Activated naive CD4-positive, alpha-beta T cell treated with anti-CD3 and anti-CD28 coated beads, Interleukin-2, amount 10 ng/mL, durations not matched to agents 7 days and 5 days (primary cell): ENCODE measurements at regions not wholly inside any gene's neighbourhood (a gene's known extent, or its start where the extent isn't known, plus 50 kb on each side); places are given as distances from the start of the nearest gene placed in this dataset.

Experiments used
- CTCF ChIA-PET: fragments of 350-600 bp; sonication (Branson Sonifier 250); formaldehyde crosslinking; loops from one replicate; lab custom pipeline; 2021; ENCODE audit warnings: antibody characterized with exemption; lab: Charles Lee
- DNase-seq: peaks from one replicate; pipeline ENCODE4 v3.0.0-alpha.2; 2020
- H3K27ac Mint-ChIP-seq: one replicate; pipeline ENCODE4 v1.8.0; 2021; ENCODE audit warnings: mild to moderate bottlenecking, moderate library complexity, mixed read lengths
- H3K27me3 Mint-ChIP-seq: one replicate; pipeline ENCODE4 v1.8.0; 2021; ENCODE audit warnings: mild to moderate bottlenecking, mixed read lengths
- H3K36me3 Mint-ChIP-seq: one replicate; pipeline ENCODE4 v1.8.0; 2021; ENCODE audit warnings: mixed read lengths
- H3K4me1 Mint-ChIP-seq: one replicate; pipeline ENCODE4 v1.8.0; 2021; ENCODE audit warnings: mixed read lengths
- H3K4me3 Mint-ChIP-seq: one replicate; pipeline ENCODE4 v1.8.0; 2021; ENCODE audit warnings: mild to moderate bottlenecking, moderate library complexity, mixed read lengths
- H3K9me3 Mint-ChIP-seq: one replicate; pipeline ENCODE4 v1.8.0; 2021; ENCODE audit warnings: mixed read lengths

DNA sequence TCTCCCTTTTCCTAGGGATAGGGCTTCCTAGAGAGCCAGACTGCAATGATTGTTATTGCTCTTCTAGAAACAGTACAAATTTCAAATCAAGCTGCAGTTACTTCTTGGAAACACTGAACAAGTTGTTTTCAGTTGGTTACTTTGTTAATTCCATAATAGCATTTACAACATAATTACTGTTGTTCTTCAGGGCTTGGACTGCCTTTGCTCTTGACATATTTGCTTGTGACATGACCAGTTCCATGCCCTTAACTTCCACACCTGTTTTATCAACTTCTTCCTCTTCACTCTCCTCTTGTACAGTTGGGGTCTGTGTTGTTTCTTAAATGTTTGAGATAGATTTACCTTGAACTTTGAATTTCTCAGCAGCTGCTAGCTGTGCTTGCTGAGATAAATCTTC lies 104.4 kb downstream of the SEC23IP start:
- no peak overlapping the region for H3K27ac Mint-ChIP-seq
- H3K36me3 Mint-ChIP-seq: no peaks in the 10 kb centered on the region
- no peaks in the 10 kb centered on the region for H3K4me1 Mint-ChIP-seq
- peaks cover 4% of the 10 kb centered on the region for H3K27me3 Mint-ChIP-seq
- no peak for DNase-seq
- CTCF ChIA-PET: no interaction called here
- H3K4me3 Mint-ChIP-seq: no peak overlapping the region
- peaks cover 7% of the 10 kb centered on the region for H3K9me3 Mint-ChIP-seq

DNA sequence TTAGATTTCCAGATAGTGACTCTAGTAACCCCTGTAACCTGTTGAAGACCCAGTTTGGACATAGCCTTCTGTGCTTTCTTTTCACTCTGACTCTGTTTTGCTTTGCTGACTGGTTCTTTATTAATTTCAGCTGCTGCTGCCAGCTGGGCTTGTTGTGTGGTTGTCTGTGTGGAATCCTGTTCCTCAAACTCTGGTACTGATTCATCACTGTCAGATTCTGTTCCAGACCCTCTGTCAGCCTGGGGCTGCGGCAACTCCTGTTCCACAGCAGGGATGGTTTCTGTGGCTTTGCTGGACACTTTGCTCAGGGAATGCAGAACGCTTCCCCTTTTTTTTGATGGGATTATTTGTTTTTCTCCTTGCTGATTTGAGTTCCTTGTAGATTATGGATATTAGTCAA lies 104.9 kb downstream of the SEC23IP start:
- H3K36me3 Mint-ChIP-seq: no peaks in the 10 kb centered on the region
- H3K9me3 Mint-ChIP-seq: peaks cover 7% of the 10 kb centered on the region
- no peak overlapping the region for H3K4me3 Mint-ChIP-seq
- no peak for DNase-seq
- CTCF ChIA-PET: no interaction called here
- H3K27ac Mint-ChIP-seq: no peak overlapping the region
- peaks cover 4% of the 10 kb centered on the region for H3K27me3 Mint-ChIP-seq
- no peaks in the 10 kb centered on the region for H3K4me1 Mint-ChIP-seq

DNA sequence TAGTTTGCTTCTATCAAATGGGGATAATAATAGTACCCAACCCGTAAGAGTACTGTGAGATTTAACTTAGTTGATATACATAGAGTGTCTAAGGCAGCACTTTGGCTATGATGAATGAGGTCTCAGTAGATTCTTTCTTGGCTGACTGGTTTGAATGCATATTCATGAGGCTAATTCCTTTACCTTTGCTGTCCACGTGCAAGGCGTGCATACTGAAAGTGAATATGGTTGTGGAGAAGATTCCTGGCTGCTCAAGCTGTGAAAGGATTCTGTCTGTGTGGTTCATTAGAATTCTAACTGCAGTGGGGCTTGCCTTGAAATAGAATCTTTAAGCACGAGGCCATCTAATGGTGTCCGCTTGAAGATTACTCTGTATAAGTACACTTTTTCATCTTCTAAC lies 110.3 kb downstream of the SEC23IP start:
- Mint-ChIP-seq H3K9me3 (no peaks in the 10 kb centered on the region), H3K36me3 (no peaks in the 10 kb centered on the region), H3K4me1 (no peaks in the 10 kb centered on the region), H3K27ac (no peak overlapping the region), H3K4me3 (no peak overlapping the region), H3K27me3 (peaks cover 5% of the 10 kb centered on the region)
- DNase-seq: no peak
- CTCF ChIA-PET: no interaction called here

DNA sequence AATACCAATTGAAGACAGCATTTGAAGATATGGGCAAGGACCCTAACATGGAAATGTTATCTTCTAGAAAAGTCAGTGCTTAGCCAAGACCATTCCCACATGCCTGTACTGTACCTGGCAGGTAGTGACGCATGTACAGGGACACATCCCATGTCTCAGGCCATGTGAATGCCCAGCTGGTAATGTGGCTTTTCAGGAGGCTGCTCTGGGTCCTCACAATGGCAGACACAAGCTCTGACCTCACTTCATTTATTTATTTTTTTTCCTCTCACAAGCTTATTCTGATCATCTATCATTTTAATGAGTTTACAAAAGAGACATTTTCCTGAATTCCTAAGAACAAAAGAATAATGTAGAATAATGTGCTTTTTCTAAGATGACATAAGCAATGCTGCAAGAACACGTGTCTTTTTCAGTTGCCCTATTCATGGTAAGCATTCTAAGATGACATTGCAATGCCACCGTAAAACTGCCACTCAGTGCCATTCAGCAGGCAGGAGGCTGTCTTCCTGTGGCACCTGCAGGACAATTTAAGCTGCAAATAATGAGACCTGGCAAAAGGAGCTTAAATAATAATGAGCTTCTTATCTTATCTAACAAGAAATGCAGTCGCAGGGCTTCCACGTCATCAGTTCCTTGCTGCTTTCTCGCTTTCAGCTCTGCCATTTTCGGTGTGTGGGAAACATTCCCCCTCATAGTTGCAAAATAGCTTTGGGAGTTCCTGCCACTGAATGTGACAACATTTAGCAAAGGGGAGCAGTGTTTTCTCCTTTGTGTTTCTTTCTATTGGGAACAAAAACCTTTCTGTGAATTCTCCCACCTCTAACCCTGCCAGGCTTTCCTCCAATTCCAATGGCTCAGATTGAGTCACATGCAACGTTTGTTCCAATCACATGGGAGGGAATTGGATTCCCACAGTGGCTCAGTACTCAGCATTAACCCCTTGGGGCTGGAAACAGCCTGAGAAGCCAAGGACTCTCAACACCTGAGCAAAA lies 113.0 kb downstream of the SEC23IP start:
- Mint-ChIP-seq H3K27ac (no peak overlapping the region), H3K36me3 (no peaks in the 10 kb centered on the region)
- CTCF ChIA-PET: no interaction called here

DNA sequence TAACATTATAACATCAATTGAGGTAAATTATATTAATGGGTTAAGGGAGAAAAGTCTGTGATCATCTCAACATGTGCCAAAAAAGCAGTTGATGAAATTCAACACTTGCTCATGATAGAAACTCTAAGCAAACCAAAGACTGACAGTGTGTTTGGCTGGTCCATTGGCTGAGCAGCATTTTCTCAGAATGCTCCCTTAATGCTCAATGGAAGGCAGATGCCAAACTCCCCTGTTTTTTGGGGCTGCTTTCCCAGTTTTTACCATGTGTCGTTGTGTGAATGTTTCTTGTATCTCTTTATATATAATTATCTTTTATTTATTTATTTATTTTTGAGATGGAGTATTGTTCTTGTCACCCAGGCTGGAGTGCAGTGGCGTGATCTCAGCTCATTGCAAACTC lies 114.7 kb downstream of the SEC23IP start:
- H3K9me3 Mint-ChIP-seq: no peaks in the 10 kb centered on the region
- no peaks in the 10 kb centered on the region for H3K36me3 Mint-ChIP-seq
- no peak overlapping the region for H3K27ac Mint-ChIP-seq
- no peaks in the 10 kb centered on the region for H3K4me1 Mint-ChIP-seq
- H3K4me3 Mint-ChIP-seq: no peak overlapping the region
- CTCF ChIA-PET: no interaction called here
- DNase-seq: no peak
- peaks cover 31% of the 10 kb centered on the region for H3K27me3 Mint-ChIP-seq

More for the DNA sequence above, 113.0 kb downstream of the SEC23IP start:
- Mint-ChIP-seq H3K27me3 (peaks cover 18% of the 10 kb centered on the region), H3K4me3 (no peak overlapping the region), H3K4me1 (no peaks in the 10 kb centered on the region), H3K9me3 (no peaks in the 10 kb centered on the region)
- no peak for DNase-seq

DNA sequence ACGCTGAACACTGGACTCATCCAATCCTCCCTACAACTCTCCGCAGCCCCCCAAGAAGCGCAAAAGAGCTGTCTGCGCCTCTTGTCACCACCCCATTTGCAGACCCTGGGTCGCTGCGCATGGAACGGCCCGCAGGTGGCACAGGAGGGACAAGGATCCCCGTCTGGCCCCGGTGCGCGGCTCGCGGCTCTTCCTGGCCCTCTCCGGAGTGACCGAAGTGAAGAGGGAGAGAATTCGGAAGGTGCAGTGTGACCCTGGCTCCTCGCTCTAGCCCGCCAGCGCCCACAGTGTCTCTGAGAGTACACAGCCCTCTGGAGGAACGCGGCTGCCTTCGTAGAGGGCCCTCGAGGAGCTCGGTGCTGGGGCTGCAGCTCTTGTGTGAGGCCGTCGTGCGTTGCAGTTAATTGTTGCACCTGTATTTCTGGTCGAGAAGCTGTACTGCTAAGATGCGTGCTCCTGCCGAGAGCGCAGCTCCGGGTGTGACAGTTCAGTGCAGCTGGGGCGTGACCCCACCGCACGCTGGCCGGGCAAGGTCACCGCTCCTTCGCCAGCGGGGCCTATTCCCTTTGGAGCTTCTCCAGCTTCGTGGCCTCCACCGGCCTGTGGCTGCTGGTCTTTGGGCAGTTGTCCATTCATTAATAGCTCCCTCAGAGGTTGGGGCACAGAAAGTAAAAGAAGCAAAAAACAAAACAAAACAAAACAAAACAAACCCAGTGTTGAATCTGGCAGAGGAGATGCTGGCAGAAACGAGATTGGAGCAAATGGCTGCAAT lies 119.0 kb downstream of the SEC23IP start:
- Mint-ChIP-seq H3K27ac (no peak overlapping the region), H3K4me3 (no peak overlapping the region), H3K36me3 (no peaks in the 10 kb centered on the region), H3K9me3 (no peaks in the 10 kb centered on the region), H3K4me1 (no peaks in the 10 kb centered on the region), H3K27me3 (peaks cover 38% of the 10 kb centered on the region)
- CTCF ChIA-PET: interaction anchor here (1.0 kb wide), 1 partner anchor 19 kb away, joined by 4 read pairs; no protein-coding TSS in a partner anchor
- no peak for DNase-seq

DNA sequence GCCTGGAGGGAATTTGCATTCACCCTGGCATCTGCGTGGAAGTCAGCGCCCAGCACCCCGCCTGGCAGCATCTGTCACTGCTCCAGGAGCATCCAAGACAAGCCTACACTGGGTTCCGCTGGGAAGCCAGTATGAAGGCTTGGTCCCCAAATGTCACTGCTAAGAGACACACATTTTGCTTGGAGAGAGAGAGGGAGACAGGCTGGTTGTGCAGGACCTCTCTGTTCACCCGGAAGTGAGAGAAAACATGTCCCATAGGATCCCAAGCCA lies 119.5 kb downstream of the SEC23IP start:
- no peaks in the 10 kb centered on the region for H3K4me1 Mint-ChIP-seq
- no peak overlapping the region for H3K4me3 Mint-ChIP-seq
- H3K27me3 Mint-ChIP-seq: peaks cover 38% of the 10 kb centered on the region
- CTCF ChIA-PET: no interaction called here
- no peak overlapping the region for H3K27ac Mint-ChIP-seq
- H3K9me3 Mint-ChIP-seq: no peaks in the 10 kb centered on the region
- DNase-seq: no peak
- H3K36me3 Mint-ChIP-seq: no peaks in the 10 kb centered on the region

DNA sequence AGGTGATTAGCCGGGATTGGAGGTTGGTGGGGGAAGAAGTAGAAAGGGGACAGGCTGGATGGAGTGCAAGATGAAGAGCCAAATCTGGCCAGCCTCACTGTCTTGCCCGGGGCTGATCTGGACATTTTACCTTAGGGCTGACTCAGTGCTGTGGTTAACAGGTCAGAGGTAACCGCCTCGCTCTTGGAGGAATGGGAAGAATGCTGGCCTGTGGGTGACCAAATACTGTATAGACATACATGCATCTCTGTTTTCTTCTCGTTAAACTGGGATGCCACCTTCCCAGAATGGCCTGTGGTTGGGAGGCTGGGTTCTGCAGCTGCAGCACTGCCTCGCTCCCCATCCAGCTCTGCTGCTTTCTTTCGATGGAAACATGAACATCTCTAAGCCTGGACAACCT lies 120.0 kb downstream of the SEC23IP start:
- H3K27me3 Mint-ChIP-seq: peaks cover 38% of the 10 kb centered on the region
- no peaks in the 10 kb centered on the region for H3K4me1 Mint-ChIP-seq
- CTCF ChIA-PET: no interaction called here
- H3K27ac Mint-ChIP-seq: no peak overlapping the region
- H3K9me3 Mint-ChIP-seq: no peaks in the 10 kb centered on the region
- no peaks in the 10 kb centered on the region for H3K36me3 Mint-ChIP-seq
- no peak for DNase-seq
- H3K4me3 Mint-ChIP-seq: no peak overlapping the region

DNA sequence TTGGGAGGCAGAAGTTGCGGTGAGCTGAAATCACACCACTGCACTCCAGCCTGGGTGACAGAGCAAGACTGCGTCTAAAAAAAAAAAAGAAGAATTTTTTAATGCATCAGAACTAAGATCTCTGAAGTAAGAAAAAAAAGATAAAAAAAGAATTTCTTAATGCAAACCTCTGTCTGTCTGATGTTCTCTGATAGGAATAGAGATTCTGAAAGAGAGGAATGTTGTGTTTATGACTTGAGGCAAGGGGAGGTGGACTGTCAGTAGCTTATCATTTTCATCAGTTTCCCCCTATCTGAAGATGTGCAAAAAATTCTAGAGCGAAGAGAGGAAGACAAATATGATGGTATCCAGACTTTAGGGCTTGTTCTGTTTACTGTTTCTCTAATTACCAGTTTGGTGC lies 121.5 kb downstream of the SEC23IP start:
- H3K27me3 Mint-ChIP-seq: peaks cover 35% of the 10 kb centered on the region
- H3K27ac Mint-ChIP-seq: no peak overlapping the region
- no peak for DNase-seq
- no peaks in the 10 kb centered on the region for H3K4me1 Mint-ChIP-seq
- no peak overlapping the region for H3K4me3 Mint-ChIP-seq
- no peaks in the 10 kb centered on the region for H3K9me3 Mint-ChIP-seq
- CTCF ChIA-PET: no interaction called here
- H3K36me3 Mint-ChIP-seq: no peaks in the 10 kb centered on the region

DNA sequence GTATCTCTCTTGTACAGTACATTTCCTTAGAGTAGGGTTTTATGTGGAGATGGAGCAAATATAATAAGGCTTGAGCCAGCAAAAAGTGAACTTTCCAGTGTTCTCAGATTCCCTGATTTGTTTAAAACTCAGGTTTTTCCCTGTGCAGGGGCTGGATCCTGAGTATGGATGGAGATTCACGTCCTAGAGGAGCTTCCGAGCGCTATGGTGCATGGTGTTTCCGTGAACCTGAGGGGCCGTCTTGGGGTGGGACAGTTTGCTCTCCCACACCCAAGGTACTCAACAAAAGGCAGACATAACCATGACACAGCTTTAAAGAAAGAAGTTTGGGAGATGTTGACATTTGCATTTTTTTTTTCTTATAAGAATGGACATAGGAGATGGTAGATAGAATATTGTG lies 122.5 kb downstream of the SEC23IP start:
- Mint-ChIP-seq H3K4me1 (no peaks in the 10 kb centered on the region), H3K27me3 (peaks cover 25% of the 10 kb centered on the region), H3K27ac (no peak overlapping the region), H3K4me3 (no peak overlapping the region), H3K36me3 (no peaks in the 10 kb centered on the region), H3K9me3 (no peaks in the 10 kb centered on the region)
- CTCF ChIA-PET: no interaction called here
- DNase-seq: no peak

DNA sequence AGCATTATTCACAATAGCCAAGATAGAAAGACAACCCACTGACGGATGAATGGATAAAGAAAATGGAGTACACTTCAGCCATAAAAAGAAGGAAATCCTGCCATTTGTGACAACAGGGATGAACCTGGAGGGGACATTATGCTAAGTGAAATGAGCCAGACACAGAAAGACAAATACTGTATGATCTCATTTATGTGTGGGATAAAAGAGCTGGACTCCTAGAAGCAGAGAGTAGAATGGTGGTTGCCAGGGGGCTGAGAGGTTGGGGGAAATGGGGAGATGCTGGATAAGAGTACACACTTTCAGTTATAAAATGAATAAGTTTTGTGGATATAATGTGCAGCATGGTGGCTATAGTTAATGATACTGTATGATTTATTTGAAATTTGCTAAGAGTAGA lies 124.4 kb downstream of the SEC23IP start:
- H3K27ac Mint-ChIP-seq: no peak overlapping the region
- H3K4me3 Mint-ChIP-seq: no peak overlapping the region
- DNase-seq: no peak
- CTCF ChIA-PET: no interaction called here
- H3K9me3 Mint-ChIP-seq: no peaks in the 10 kb centered on the region
- no peaks in the 10 kb centered on the region for H3K4me1 Mint-ChIP-seq
- no peaks in the 10 kb centered on the region for H3K36me3 Mint-ChIP-seq
- peaks cover 16% of the 10 kb centered on the region for H3K27me3 Mint-ChIP-seq

DNA sequence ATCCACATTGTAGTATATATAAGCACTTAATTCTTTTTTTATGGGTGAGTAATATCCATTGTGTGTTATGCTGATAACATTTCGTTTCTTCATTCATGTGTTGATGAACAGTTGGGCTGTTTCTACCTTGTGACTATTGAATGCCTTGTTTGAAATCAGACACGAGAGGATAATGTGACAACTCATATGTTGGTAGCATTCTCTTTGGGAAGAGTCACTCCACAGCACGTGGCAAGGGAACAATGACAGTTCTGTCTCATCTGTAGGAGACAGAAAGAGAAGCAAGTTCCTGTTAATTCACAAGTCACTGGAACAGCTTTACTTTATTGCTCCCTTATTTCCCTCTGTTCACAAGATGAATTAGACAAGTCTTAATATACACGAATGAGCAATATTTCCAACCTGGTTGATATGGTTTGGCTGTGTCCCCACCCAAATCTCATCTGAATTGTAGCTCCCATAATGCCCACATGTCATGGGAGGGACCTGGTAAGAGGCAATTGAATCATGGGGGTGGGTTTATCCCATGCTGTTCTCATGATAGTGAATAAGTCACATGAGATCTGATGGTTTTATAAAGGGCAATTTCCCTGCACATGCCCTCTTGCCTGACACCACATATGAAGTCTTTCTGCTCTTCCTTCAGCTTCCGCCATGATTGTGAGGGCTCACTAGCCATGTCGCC lies 125.3 kb downstream of the SEC23IP start:
- no peak for DNase-seq
- no peaks in the 10 kb centered on the region for H3K36me3 Mint-ChIP-seq
- no peak overlapping the region for H3K4me3 Mint-ChIP-seq
- H3K4me1 Mint-ChIP-seq: no peaks in the 10 kb centered on the region
- peaks cover 11% of the 10 kb centered on the region for H3K27me3 Mint-ChIP-seq
- H3K9me3 Mint-ChIP-seq: no peaks in the 10 kb centered on the region
- CTCF ChIA-PET: no interaction called here
- no peak overlapping the region for H3K27ac Mint-ChIP-seq

DNA sequence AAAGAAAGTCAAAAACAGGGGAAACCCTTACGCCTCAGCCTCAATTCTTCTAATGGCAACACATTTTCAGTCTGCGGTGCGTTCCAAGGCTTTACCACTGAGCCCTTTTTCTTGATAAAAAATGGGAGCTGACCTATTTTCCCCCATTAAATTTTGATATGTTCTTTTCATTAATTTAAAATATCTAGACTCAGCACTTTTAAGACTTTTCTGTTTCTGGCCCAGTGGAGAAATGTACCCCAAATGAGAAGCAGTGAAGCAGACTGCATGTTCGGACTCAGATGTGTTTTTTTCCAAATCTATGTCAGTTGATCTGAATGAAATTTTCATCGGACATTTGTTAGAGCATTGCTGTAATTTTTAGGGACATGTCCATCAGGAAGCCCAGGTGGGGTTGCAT lies 126.2 kb downstream of the SEC23IP start:
- Mint-ChIP-seq H3K4me3 (no peak overlapping the region), H3K27ac (no peak overlapping the region), H3K9me3 (no peaks in the 10 kb centered on the region), H3K4me1 (no peaks in the 10 kb centered on the region), H3K36me3 (no peaks in the 10 kb centered on the region), H3K27me3 (peaks cover 11% of the 10 kb centered on the region)
- no peak for DNase-seq
- CTCF ChIA-PET: no interaction called here

DNA sequence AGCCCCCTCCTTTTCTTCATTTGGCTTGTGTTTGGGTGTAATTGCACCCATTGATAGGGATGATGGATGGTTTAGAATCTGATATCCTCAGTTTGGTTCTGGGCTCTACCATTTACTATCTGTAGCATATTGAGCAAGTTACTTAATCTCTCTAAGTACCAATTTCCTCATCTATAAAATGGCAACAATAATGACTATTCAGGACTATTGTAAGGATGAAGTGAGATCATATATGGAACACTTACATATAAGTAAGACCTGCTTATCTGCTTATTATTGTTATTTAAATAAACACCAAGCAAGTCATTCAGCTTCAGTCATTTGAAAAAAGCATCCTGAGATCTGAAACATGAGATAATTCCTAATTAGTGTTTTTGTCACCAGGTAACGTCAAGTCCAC lies 127.0 kb downstream of the SEC23IP start:
- Mint-ChIP-seq H3K27me3 (peaks cover 11% of the 10 kb centered on the region), H3K27ac (no peak overlapping the region)

More for the DNA sequence above, 127.0 kb downstream of the SEC23IP start:
- H3K9me3 Mint-ChIP-seq: no peaks in the 10 kb centered on the region
- CTCF ChIA-PET: no interaction called here
- no peak for DNase-seq
- H3K4me1 Mint-ChIP-seq: no peaks in the 10 kb centered on the region
- H3K4me3 Mint-ChIP-seq: no peak overlapping the region
- H3K36me3 Mint-ChIP-seq: no peaks in the 10 kb centered on the region
